AG09319 (cell line): ENCODE measurements at regions not wholly inside any gene's neighbourhood (a gene's known extent, or its start where the extent isn't known, plus 50 kb on each side); places are given as distances from the start of the nearest gene placed in this dataset.
"Not testable (repeated sequence)": the region's sequence is repeated elsewhere in the genome, so short reads cannot be mapped to it uniquely, and the experiment has no call there.

Experiments
- DNase-seq: peaks from one replicate; pipeline ENCODE4 v3.0.0-alpha.2; 2010; ENCODE audit warnings: low read depth; ENCODE audit errors: extremely low read depth
- CTCF ChIP-seq: IDR thresholded peaks from 2 replicates; pipeline ENCODE4 v1.5.1; 2011; ENCODE audit warnings: low read depth, mild to moderate bottlenecking, inconsistent platforms, low read length, moderate library complexity

- no peak for DNase-seq
- TF ChIP-seq CTCF, result no peak
Observed at GRCh38 chr3:193815246-193816027, 222.4 kb downstream of the OPA1 start.

GRCh38 chr3:193816028-193816395 is 223.0 kb downstream of the OPA1 start:
- no peak for TF ChIP-seq CTCF
- DNase-seq, result no peak

GRCh38 chr3:193816656-193817311 is 223.8 kb downstream of the OPA1 start:
- TF ChIP-seq CTCF, result no peak
- no peak for DNase-seq

GRCh38 chr3:193819117-193820010 is 226.4 kb downstream of the OPA1 start:
- no peak for DNase-seq
- no peak for TF ChIP-seq CTCF

- TF ChIP-seq CTCF, result no peak
- DNase-seq, result no peak
Observed at GRCh38 chr3:193821151-193821668, 228.2 kb downstream of the OPA1 start.

- no peak for TF ChIP-seq CTCF
- no peak for DNase-seq
Observed at GRCh38 chr3:193822492-193823212, 229.6 kb downstream of the OPA1 start.

GRCh38 chr3:193823213-193823605 is 230.2 kb downstream of the OPA1 start:
- DNase-seq, result not testable (repeated sequence)
